ENCODE measurements at regions not wholly inside any gene's neighbourhood (a gene's known extent, or its start where the extent isn't known, plus 50 kb on each side); places are given as distances from the start of the nearest gene placed in this dataset.

- no peak for DNase-seq
- Mint-ChIP-seq H3K36me3 (ENCODE audit: low read depth) (no peaks in the 10 kb centered on the region), H3K27ac (no peak overlapping the region), H3K4me3 (no peak overlapping the region), H3K9me3 (ENCODE audit: insufficient read depth) (no peaks in the 10 kb centered on the region), H3K27me3 (ENCODE audit: low read depth) (no peaks in the 10 kb centered on the region), H3K4me1 (ENCODE audit: low read depth) (no peaks in the 10 kb centered on the region)
- no peak for ATAC-seq
- CTCF ChIA-PET: no interaction called here
- POLR2A ChIA-PET: no interaction called here
Measured at GRCh38 chr18:37955201-37955600, 389.6 kb upstream of the CELF4 start.

- no peaks in the 10 kb centered on the region for H3K4me1 Mint-ChIP-seq (ENCODE audit: low read depth)
- no peak for DNase-seq
- POLR2A ChIA-PET: no interaction called here
- no peaks in the 10 kb centered on the region for H3K27me3 Mint-ChIP-seq (ENCODE audit: low read depth)
- no peaks in the 10 kb centered on the region for H3K36me3 Mint-ChIP-seq (ENCODE audit: low read depth)
- ATAC-seq: no peak
- CTCF ChIA-PET: no interaction called here
- H3K27ac Mint-ChIP-seq: no peak overlapping the region
- H3K4me3 Mint-ChIP-seq: no peak overlapping the region
- H3K9me3 Mint-ChIP-seq (ENCODE audit: insufficient read depth): no peaks in the 10 kb centered on the region
Measured at GRCh38 chr18:37953876-37954275, 388.3 kb upstream of the CELF4 start.

GRCh38 chr18:37948471-37948870 lies 382.9 kb upstream of the CELF4 start:
- ChIA-PET POLR2A (no interaction called here), CTCF (no interaction called here)
- no peak for DNase-seq
- no peak for ATAC-seq
- Mint-ChIP-seq H3K27me3 (ENCODE audit: low read depth) (no peaks in the 10 kb centered on the region), H3K27ac (no peak overlapping the region), H3K9me3 (ENCODE audit: insufficient read depth) (no peaks in the 10 kb centered on the region), H3K36me3 (ENCODE audit: low read depth) (no peaks in the 10 kb centered on the region), H3K4me3 (no peak overlapping the region), H3K4me1 (ENCODE audit: low read depth) (no peaks in the 10 kb centered on the region)

GRCh38 chr18:37946324-37946723 lies 380.7 kb upstream of the CELF4 start:
- POLR2A ChIA-PET: no interaction called here

GRCh38 chr18:37944700-37945270 lies 379.2 kb upstream of the CELF4 start:
- DNase-seq: no peak
- no peaks in the 10 kb centered on the region for H3K36me3 Mint-ChIP-seq (ENCODE audit: low read depth)
- no peak overlapping the region for H3K4me3 Mint-ChIP-seq
- no peak overlapping the region for H3K27ac Mint-ChIP-seq
- no peaks in the 10 kb centered on the region for H3K27me3 Mint-ChIP-seq (ENCODE audit: low read depth)
- no peaks in the 10 kb centered on the region for H3K9me3 Mint-ChIP-seq (ENCODE audit: insufficient read depth)
- CTCF ChIA-PET: no interaction called here
- no peaks in the 10 kb centered on the region for H3K4me1 Mint-ChIP-seq (ENCODE audit: low read depth)
- POLR2A ChIA-PET: no interaction called here
- no peak for ATAC-seq

More at GRCh38 chr18:37946324-37946723, 380.7 kb upstream of the CELF4 start:
- no peak for DNase-seq
- no peaks in the 10 kb centered on the region for H3K4me1 Mint-ChIP-seq (ENCODE audit: low read depth)
- H3K27me3 Mint-ChIP-seq (ENCODE audit: low read depth): no peaks in the 10 kb centered on the region
- H3K9me3 Mint-ChIP-seq (ENCODE audit: insufficient read depth): no peaks in the 10 kb centered on the region
- H3K4me3 Mint-ChIP-seq: no peak overlapping the region
- no peak for ATAC-seq
- H3K36me3 Mint-ChIP-seq (ENCODE audit: low read depth): no peaks in the 10 kb centered on the region
- CTCF ChIA-PET: no interaction called here
- H3K27ac Mint-ChIP-seq: no peak overlapping the region

GRCh38 chr18:37937287-37937686 lies 371.7 kb upstream of the CELF4 start:
- H3K27me3 Mint-ChIP-seq (ENCODE audit: low read depth): no peaks in the 10 kb centered on the region
- H3K4me3 Mint-ChIP-seq: no peak overlapping the region
- H3K27ac Mint-ChIP-seq: no peak overlapping the region

GRCh38 chr18:37935086-37935485 lies 369.5 kb upstream of the CELF4 start:
- ChIA-PET POLR2A (no interaction called here), CTCF (no interaction called here)
- Mint-ChIP-seq H3K27ac (no peak overlapping the region), H3K27me3 (ENCODE audit: low read depth) (no peaks in the 10 kb centered on the region), H3K9me3 (ENCODE audit: insufficient read depth) (no peaks in the 10 kb centered on the region), H3K4me1 (ENCODE audit: low read depth) (no peaks in the 10 kb centered on the region), H3K4me3 (no peak overlapping the region), H3K36me3 (ENCODE audit: low read depth) (no peaks in the 10 kb centered on the region)
- no peak for DNase-seq
- no peak for ATAC-seq

More at GRCh38 chr18:37937287-37937686, 371.7 kb upstream of the CELF4 start:
- DNase-seq (no peak), ATAC-seq (no peak)
- POLR2A ChIA-PET: no interaction called here
- no peaks in the 10 kb centered on the region for H3K4me1 Mint-ChIP-seq (ENCODE audit: low read depth)
- H3K36me3 Mint-ChIP-seq (ENCODE audit: low read depth): no peaks in the 10 kb centered on the region
- no peaks in the 10 kb centered on the region for H3K9me3 Mint-ChIP-seq (ENCODE audit: insufficient read depth)
- CTCF ChIA-PET: no interaction called here

GRCh38 chr18:37930640-37931039 lies 365.0 kb upstream of the CELF4 start:
- H3K27me3 Mint-ChIP-seq (ENCODE audit: low read depth): no peaks in the 10 kb centered on the region
- H3K4me3 Mint-ChIP-seq: no peak overlapping the region
- H3K27ac Mint-ChIP-seq: no peak overlapping the region
- no peak for ATAC-seq
- POLR2A ChIA-PET: no interaction called here
- no peaks in the 10 kb centered on the region for H3K4me1 Mint-ChIP-seq (ENCODE audit: low read depth)
- CTCF ChIA-PET: no interaction called here
- no peaks in the 10 kb centered on the region for H3K36me3 Mint-ChIP-seq (ENCODE audit: low read depth)
- no peak for DNase-seq
- no peaks in the 10 kb centered on the region for H3K9me3 Mint-ChIP-seq (ENCODE audit: insufficient read depth)

GRCh38 chr18:37922162-37922561 lies 356.6 kb upstream of the CELF4 start:
- no peak overlapping the region for H3K27ac Mint-ChIP-seq
- CTCF ChIA-PET: no interaction called here
- H3K27me3 Mint-ChIP-seq (ENCODE audit: low read depth): no peaks in the 10 kb centered on the region
- H3K4me1 Mint-ChIP-seq (ENCODE audit: low read depth): no peaks in the 10 kb centered on the region
- no peak for DNase-seq
- no peaks in the 10 kb centered on the region for H3K36me3 Mint-ChIP-seq (ENCODE audit: low read depth)
- no peak overlapping the region for H3K4me3 Mint-ChIP-seq
- POLR2A ChIA-PET: no interaction called here
- no peaks in the 10 kb centered on the region for H3K9me3 Mint-ChIP-seq (ENCODE audit: insufficient read depth)
- no peak for ATAC-seq

GRCh38 chr18:37920865-37921264 lies 355.3 kb upstream of the CELF4 start:
- Mint-ChIP-seq H3K4me1 (ENCODE audit: low read depth) (no peaks in the 10 kb centered on the region), H3K36me3 (ENCODE audit: low read depth) (no peaks in the 10 kb centered on the region), H3K4me3 (no peak overlapping the region), H3K27me3 (ENCODE audit: low read depth) (no peaks in the 10 kb centered on the region), H3K27ac (no peak overlapping the region), H3K9me3 (ENCODE audit: insufficient read depth) (no peaks in the 10 kb centered on the region)
- ATAC-seq (no peak), DNase-seq (no peak)
- ChIA-PET POLR2A (no interaction called here), CTCF (no interaction called here)

- ATAC-seq (no peak), DNase-seq (no peak)
- no peak overlapping the region for H3K4me3 Mint-ChIP-seq
- ChIA-PET CTCF (no interaction called here), POLR2A (no interaction called here)
- no peaks in the 10 kb centered on the region for H3K36me3 Mint-ChIP-seq (ENCODE audit: low read depth)
- H3K9me3 Mint-ChIP-seq (ENCODE audit: insufficient read depth): no peaks in the 10 kb centered on the region
- H3K4me1 Mint-ChIP-seq (ENCODE audit: low read depth): no peaks in the 10 kb centered on the region
- H3K27ac Mint-ChIP-seq: no peak overlapping the region
- no peaks in the 10 kb centered on the region for H3K27me3 Mint-ChIP-seq (ENCODE audit: low read depth)
Measured at GRCh38 chr18:37913051-37913450, 347.5 kb upstream of the CELF4 start.

- Mint-ChIP-seq H3K27me3 (ENCODE audit: low read depth) (no peaks in the 10 kb centered on the region), H3K9me3 (ENCODE audit: insufficient read depth) (no peaks in the 10 kb centered on the region), H3K36me3 (ENCODE audit: low read depth) (no peaks in the 10 kb centered on the region), H3K27ac (no peak overlapping the region), H3K4me3 (no peak overlapping the region), H3K4me1 (ENCODE audit: low read depth) (no peaks in the 10 kb centered on the region)
- no peak for ATAC-seq
- DNase-seq: no peak
- ChIA-PET POLR2A (no interaction called here), CTCF (no interaction called here)
Measured at GRCh38 chr18:37902344-37902743, 336.7 kb upstream of the CELF4 start.

GRCh38 chr18:37900326-37900725 lies 334.7 kb upstream of the CELF4 start:
- H3K27me3 Mint-ChIP-seq (ENCODE audit: low read depth): no peaks in the 10 kb centered on the region
- no peaks in the 10 kb centered on the region for H3K9me3 Mint-ChIP-seq (ENCODE audit: insufficient read depth)
- no peak overlapping the region for H3K27ac Mint-ChIP-seq
- no peak overlapping the region for H3K4me3 Mint-ChIP-seq
- H3K36me3 Mint-ChIP-seq (ENCODE audit: low read depth): no peaks in the 10 kb centered on the region
- ATAC-seq: no peak
- no peaks in the 10 kb centered on the region for H3K4me1 Mint-ChIP-seq (ENCODE audit: low read depth)
- CTCF ChIA-PET: no interaction called here
- POLR2A ChIA-PET: no interaction called here
- no peak for DNase-seq
